Medulla oblongata (tissue), 1 donor: ENCODE measurements at regions not wholly inside any gene's neighbourhood (a gene's known extent, or its start where the extent isn't known, plus 50 kb on each side); places are given as distances from the start of the nearest gene placed in this dataset.
"Not testable (repeated sequence)": the region's sequence is repeated elsewhere in the genome, so short reads cannot be mapped to it uniquely, and the experiment has no call there.

ENCODE experiments used
- DNase-seq: peaks from one replicate; pipeline ENCODE4 v3.0.0-alpha.2; 2015; ENCODE audit errors: extremely low spot score

DNA sequence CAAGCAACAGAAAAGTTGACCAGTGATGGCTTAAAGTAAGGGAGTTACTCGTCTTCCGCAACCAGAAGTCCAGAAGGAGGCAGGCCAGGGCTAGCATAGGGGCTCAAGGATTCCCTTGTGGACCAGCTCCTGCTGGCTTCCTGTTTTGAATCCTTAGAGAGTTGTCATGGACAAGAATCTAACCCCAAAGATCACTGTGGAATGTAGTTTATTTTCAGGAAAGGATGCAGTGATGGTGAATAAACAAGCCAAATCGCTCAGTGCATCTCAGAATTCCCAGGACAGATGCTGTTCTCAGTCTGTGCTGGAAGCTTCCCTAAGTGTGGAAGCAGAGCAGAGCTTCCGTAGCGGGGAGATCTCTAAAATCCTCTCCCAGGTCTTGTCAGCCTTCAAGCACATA, 311.3 kb downstream of the C12orf75 start:
- DNase-seq = no peak

DNA sequence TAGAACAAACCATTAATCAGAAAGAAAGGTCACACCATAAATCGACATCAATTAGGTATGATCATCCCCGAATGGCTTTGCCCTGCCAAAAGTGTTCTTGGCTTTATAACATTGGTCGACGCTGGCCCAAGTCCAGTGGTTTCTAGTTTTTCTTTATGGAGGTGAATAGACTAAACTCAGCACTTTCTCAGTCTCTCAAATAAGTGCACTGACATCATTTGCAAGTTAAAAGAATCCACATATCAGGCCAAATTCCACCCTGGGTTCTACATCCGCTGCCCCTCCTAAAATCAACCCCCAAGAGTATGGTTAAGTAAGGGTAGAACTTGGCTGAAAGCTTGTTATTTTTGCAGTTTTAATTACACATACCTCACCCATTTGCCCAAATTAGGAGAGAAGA, 314.3 kb downstream of the C12orf75 start:
- DNase-seq = no peak

DNA sequence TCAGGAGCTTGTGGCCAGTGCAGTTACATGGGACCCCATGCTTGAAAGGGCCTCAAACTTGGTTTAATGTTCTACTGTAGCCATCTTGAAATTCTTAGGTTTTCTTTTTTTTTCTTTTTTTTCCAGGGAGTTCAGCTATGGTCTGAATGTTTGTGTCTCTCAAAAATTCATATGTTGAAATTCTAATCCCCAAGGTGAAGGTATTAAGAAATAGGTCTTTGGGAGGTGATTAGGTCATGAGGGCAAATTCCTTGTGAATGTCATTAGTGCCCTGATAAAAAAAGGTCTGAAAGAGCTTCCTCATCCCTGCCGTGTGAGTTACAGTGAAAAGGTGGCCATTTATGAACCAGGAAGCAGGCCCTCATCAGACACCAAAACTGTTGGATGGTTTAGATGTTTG, 324.1 kb downstream of the C12orf75 start:
- no peak for DNase-seq

DNA sequence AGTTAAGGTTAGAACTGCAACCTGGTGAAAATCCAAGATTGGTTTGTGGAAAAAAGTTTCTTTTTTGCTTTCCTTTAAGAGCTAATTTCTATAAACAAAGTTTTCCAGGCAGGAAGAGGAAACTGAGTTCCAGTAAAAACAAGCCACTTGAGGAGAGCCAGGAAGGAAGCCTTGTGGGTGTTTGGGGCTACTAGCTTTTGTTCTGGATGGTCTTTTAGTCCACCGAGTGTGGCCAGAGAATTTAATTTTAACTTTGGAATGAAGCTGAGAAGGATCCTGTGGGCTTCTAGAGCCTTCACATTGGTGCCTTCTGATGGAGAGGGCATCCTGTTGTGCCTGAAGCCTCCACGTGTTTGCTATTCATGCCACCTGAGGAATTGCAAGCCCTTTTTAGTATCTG, 327.9 kb downstream of the C12orf75 start:
- no peak for DNase-seq

DNA sequence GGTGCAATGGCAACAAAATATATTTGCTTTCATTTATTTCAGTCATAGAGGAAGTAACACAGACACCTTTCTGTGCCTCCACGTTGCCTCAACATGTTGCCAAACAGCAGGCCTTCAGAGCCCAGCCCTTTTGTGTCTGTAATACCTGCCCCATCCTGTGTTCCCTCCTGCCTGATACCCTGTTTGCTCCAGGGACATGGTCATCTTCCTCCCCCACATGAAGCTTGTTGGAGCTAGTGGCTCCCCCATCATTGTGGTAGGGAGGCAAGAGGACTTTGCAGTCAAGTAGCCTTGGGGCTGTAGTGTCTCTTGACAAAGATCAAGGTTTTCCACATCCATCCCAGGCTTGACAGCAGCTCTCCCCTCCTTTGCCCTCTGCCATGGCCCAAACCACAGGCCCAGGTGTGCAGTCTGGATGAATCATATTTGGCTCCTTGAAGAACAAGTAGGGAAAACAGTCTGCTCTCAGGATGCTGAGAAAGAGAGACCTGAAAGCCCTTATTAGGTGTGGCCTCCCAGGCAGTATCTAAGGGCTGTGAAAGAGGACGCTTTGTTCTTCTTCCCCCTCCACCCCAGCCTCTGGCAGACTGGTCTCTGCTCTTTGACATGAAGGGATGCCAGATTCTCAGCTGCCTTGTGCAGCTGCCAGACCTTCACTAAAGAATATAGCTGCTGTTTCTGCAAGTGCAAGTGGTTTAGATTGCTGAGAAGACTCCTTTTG, 329.0 kb downstream of the C12orf75 start:
- peak; percentile 30 for DNase-seq

DNA sequence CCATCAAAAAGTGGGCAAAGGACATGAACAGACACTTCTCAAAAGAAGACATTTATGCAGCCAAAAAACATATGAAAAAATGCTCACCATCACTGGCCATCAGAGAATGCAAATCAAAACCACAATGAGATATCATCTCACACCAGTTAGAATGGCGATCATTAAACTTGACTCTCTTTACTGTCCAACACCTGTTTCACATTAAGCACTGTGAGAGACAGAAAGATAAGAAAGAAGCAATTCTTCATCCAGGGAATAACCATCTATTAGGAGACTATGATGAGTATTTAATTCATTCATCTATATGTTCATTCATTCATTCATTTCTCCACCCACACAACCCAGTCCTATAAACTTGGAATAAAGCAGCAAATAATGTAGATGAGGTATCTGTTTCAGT, 334.3 kb downstream of the C12orf75 start:
- DNase-seq = not testable (repeated sequence)

DNA sequence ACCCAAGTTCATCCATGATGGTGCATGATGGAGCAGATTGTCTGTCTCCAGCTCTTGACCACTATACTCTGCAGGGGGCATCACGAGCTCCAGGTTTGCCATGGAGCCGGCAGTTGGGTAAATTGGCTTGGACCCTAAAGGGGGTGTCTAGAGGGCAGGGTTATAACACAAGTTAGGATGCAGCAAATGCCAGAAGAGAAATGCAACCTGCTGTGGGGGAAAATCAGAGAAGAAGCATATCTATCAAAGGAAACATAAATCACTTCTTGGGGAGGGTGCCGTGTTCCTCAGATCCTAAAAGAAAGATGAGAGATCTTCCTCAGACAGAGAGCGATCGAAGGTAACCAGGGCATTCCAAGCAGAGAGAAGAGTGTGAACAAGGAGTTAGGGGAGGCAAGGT, 334.9 kb downstream of the C12orf75 start:
- DNase-seq = no peak

DNA sequence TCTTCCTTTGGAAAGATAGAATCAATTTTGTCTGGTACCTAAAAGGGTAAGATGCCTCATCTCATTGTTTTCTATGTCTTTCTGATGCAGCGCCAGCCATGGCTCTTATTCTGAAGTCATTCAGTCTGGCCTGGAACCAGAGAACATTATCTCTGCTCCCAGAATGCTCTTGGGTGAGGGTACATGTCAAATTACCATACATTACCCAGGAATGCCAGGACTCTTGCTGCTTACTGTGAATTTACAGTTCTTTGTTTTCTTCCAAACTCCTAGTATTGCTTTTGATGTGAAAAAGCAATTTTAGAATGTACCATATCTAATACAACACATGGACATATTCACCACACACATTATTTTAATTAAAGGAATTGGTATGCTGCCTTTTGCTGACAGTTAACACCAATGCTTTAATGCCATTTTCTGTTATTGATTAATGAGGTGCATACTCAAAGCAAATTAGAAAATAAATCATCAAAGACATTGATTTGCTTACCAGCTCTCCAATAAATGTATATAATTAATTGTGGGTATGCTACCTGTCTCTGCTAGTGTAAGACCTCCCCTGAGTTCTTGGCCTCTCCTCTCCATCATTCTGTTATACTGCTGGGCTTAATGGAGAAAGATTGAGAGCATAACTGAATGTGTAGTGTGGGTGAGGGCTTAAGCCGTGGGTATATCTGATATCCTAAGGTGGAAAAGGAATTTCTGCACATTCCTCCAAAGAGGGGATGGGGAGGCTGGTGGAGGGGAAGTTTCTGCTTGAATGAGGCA, 337.7 kb downstream of the C12orf75 start:
- no peak for DNase-seq

DNA sequence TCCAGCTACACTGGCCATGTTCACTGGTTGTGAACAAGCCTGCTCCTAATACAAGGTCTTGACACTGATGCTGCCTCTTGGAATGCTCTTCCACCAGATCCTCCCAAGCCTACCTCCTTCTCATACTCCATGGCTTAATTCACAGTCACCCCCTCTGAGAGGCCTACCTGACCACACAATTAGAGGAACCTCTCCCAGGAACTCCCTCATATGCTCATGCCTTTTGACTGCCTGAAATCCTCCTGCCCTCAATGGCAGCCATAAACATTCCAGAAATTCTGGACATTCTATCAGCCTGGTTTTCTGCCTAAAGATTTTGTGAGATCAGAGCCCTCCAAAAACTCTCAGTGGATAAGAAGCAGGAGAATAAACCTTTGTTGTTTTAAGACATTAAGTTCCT, 340.2 kb downstream of the C12orf75 start:
- DNase-seq = no peak

DNA sequence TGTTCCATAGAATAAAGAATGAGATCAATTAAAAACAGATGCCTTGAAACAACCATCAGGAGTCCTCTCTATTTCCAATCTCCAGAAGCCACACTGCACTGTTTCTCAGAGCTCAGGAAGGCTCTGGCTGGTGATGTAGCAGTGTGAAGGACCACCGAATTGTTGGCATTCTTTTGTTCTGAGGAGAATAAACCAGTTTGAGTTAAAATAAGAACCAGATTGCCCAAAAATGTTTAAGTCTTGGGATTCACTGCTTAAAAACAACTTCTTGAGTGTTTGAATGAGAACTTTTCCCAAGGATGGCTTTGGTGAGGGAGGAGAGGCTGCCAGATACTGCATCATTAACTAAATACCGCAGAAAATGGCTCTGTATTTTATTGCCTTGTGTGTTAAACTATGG, 341.2 kb downstream of the C12orf75 start:
- no peak for DNase-seq

DNA sequence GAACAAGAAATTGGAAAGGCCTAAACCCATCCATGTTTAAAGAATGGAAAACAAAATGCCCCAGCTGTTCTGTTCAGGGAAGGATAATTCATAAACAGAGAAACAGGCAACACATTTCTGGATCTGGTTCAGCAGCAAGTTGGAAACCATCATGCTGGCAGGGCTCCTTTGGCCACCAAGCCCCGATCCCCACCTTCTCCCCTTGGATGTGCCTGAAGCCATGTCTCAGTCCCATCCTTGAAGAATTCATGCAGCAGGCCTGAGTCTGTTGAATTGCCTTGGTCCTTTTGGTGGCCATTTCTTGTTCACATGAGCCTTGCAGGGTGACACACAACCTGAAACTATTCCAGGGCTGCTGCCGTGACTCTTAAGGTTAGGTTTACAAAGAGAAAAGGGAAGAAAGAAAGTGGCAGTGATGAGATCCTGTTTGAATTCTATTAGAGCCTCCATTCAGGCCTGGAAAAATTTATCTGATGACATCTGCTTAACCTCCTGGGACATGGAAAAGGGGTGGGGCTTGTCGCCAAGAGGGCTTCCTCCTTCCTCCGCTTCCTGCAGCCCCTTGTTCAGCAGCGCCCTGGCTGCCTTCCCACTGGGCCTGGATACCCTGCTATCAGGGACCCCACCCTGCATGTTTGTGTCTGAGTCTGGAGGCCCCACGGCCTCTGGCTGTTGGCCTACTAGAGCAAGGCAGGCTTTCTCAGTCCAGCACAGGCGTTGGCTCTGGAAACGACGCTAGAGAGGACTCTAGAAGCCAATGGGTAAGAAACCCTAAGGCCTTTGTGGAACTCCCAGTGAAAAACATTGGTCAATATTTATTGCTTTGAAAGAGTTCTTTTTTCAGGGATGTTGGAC, 341.9 kb downstream of the C12orf75 start:
- no peak for DNase-seq

DNA sequence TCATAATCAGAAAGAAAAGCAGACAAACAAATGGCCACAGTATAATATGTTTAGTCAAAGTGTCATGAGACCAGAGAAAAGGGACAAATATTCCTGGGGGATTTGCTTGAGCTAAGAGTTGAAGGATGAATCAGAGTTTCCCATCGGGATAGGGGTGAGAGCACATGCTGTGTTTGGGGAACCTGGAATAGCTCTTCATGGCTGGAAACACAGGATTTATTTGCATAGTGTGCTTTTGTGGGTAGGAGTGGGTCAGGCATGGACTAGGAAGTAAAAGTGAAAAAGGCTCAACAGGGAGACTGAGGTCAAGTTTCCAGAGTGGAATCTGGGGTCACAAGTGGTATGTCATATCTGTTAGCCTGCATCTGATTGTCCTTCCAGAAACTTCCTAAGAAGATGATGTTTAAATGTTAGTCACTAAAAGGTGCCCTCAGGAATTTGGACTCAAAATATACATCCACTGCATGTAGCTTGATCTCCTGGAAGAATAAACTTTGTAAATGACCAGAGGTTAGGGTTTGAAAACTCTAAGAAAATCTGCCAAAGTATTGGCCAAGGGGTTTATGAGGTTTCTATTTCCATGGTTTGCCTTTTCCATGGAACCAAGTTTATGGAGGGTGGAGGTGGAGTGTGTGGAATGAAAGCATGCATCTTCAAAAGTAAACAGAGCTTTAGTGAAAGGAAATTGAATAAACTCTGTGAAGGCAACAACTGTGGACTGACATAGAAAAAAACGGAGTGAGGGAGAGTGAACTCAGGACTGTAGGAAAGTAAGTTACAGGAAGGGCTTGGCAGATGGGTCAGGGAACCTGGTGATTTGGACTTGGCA, 344.6 kb downstream of the C12orf75 start:
- no peak for DNase-seq

DNA sequence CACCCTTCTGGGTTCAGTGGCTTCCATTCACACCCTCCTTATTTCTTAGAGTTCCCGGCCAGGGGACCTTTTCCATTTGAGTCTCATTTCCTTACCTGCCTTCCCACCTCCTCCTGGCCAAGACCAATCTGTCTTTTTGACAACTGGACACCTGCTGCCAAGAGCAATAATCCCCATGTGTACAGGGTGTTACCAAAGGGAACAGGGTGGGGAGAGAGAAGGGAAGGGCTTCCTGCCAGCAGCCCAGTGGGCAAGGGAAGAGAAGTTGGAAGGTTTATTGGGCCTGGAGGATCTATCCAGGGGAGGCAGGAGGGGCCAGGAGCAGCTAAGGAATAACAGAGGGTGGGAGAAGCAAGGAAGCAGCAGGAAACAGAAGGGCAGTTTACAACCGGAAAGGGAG, 346.2 kb downstream of the C12orf75 start:
- DNase-seq = no peak

DNA sequence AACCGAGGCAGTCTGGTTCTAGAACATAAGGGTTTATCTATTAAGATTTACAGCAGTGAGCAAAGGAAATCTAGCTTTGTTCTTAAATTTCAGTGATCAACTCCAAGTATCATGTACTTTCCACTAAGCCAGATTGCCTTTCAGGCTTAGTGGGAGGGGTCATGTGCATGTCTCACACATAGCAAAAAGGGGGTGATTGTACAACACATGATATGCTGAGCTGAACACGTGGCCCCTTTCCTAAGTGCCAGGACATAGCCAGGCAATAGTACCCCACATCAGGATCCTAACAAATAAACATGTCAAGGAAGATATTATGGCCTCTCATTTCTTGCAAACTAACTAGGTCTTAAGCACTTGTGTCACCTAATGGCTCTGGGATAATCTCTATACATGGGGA, 347.2 kb downstream of the C12orf75 start:
- no peak for DNase-seq

DNA sequence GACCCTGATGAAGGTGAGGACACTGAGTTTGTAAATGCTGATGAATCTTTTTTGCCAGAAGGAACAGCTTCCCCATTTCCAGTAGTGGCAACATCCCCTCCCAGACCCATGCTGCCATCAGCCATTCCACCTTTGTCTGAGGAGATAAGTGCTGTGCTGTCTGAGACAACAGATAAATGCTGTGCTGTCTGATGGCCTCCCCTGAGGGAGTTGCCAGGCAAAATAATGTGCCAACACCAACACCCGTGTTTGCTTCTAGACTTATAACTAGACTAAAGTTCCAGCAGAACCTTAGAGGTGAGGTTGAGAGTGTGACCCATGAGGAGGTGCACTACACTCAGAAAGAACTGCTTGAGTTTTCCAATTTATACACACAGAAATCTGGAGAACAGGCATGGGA, 349.5 kb downstream of the C12orf75 start:
- DNase-seq = no peak

DNA sequence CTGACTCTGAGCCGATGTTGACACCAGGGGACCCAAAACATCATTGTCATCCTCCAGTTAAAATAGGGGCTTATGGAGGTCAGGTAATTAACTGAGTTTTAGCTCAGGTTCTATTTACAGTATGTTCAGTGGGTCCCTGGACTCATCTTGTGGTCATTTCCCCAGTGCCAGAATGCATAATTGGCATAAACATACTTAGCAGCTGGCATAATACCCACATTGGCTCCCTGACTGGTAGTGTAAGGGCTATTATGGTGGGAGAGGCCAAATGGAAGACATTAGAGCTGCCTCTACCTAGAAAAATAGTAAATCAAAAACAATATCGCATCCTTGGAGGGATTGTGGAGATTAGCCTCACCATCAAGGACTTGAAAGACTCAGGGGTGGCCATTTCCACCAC, 350.9 kb downstream of the C12orf75 start:
- DNase-seq = no peak

DNA sequence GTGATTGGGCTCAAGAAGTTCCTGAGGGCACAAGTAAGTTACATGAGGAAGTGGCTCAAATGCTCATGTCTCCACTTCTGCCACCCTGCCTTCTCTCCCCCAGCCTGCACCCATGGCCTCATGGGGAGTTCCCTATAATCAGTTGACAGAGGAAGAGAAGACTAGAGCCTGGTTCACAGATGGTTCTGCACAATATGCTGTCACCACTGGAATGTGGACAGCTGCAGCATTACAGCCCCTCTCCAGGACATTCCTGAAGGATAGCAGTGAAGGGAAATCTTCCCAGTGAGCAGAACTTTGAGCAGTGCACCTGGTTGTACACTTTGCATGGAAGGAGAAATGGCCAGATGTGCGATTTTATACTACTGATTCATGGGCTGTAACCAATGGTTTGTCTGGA, 352.3 kb downstream of the C12orf75 start:
- DNase-seq = not testable (repeated sequence)

DNA sequence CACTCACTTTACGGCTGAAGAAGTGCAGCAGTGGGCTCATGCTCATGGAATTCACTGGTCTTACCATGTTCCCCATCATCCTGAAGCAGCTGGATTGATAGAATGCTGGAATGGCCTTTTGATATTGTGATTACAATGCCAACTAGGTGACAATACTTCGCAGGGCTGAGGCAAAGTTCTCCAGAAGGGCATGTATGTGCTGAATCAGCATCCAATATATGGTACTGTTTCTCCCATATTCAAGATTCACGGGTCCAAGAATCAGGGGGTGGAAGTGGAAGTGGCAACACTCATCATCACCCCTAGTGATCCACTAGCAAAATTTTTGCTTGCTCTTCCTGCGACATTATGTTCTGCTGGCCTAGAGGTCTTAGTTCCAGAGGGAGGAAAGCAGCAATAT, 353.3 kb downstream of the C12orf75 start:
- DNase-seq = not testable (repeated sequence)

DNA sequence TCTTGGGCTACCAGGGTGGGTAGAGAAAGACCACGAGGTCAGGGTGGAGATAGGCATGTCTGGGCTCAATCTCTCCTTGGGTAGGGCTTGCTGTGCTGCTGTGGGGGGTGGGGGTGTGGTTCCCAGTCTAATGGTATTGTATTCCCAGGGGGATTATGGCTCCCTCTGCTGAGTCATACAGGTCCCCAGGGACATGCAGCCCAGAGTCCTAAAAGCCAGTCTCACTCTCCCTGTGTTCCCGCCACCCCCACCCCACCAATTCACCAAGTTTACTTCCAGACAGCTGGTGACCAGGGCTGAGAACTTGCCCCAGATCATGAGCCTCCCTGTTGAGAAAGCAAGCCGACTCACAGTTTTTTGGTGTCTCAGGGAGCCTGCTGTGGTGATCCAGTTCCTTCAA, 367.6 kb downstream of the C12orf75 start:
- DNase-seq = no peak

DNA sequence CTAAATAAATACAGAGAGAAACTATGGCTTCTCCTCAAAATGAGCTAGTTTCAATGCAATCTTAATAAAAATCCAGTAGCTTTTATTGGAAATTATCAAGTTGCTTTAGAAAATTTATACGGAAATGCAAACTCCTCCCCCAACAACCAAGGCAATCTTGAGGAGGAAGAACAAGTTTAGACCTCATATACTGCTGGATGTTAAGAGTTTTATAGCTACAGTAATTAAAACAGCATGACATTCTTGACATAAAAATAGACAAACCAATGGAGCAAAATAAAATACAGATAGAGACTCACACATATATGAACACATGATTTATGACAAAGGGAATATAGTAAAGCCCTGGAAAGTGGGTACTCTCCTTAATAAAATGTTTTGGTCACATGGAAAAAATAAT, 368.7 kb downstream of the C12orf75 start:
- DNase-seq = no peak

DNA sequence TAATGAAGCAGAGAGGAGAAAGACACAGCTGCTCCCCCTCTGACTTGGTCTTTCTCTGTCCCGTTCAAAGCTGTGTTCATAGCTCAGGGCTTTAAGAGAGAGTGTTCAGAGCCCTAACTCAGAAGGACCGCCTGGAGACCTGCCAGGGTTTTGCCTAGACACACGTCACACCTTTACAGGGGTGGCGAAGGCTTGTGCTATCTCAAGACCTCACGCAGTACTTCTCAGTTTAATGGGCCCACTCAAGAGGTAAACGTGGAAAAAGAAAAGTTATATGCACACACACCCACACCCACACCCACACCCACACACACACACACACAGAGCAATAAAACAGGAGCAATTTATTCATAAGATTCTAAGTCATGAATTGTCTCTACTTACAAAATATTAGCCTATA, 374.3 kb downstream of the C12orf75 start:
- DNase-seq = no peak

DNA sequence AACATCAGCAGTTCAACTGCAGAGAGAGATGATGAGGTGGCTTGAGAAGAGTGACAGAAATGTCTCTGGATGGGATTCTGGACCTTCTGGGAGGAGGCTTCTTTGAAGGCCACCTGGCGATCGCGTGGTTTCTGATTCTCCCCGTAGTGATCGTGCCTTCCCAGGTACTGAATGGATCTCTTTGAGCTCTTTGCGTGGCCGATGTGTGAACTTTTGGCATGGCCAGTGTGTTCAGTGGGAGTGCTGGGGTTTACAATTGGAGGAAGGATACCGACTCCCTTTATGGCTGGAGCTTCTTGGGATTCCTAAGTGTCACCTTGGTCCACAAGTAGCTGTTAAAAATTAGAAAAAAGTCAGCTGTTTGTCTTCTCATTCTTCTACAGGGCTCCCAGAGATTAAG, 374.7 kb downstream of the C12orf75 start:
- DNase-seq = no peak
